HG03469 (cell line): ENCODE measurements at regions not wholly inside any gene's neighbourhood (a gene's known extent, or its start where the extent isn't known, plus 50 kb on each side); places are given as distances from the start of the nearest gene placed in this dataset.
"Not testable (repeated sequence)": the region's sequence is repeated elsewhere in the genome, so short reads cannot be mapped to it uniquely, and the experiment has no call there.

Experiments
- ATAC-seq: cut with Tn5 transposase; IDR thresholded peaks from one replicate; pipeline ENCODE4 v1.9.1; 2021; ENCODE audit warnings: mild to moderate bottlenecking, moderate library complexity, moderate number of reproducible peaks; ENCODE audit not compliant: unreplicated experiment

GRCh38 chr12:58009405-58010195 is 68.2 kb downstream of the ATP23 start:
- ATAC-seq = no peak

GRCh38 chr12:58011676-58012075 is 70.3 kb downstream of the ATP23 start:
- no peak for ATAC-seq

GRCh38 chr12:58022379-58023020 is 81.1 kb downstream of the ATP23 start:
- not testable (repeated sequence) for ATAC-seq

DNA sequence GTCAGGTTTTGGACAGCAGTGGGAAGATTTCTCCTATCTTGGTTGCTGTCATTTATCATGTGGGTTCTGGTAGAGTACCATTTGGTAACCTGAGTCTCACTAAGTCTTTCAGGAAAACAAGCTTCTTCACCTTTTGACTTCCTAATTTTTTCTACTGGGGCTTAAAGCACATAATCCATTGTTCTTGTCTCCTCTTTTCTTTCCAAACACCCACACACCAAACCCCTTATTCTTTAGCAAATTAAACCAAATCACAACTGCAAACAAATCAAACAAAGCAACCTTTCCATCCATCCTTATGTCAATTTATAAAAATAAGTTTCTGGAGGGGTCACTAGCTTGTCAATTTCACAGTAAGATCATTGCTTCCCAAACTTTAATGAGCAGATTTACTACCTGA is 84.1 kb downstream of the ATP23 start:
- ATAC-seq = no peak

- no peak for ATAC-seq
Observed at GRCh38 chr12:58026426-58026825, 85.1 kb downstream of the ATP23 start.

- no peak for ATAC-seq
Observed at GRCh38 chr12:58026897-58027891, 85.8 kb downstream of the ATP23 start.

DNA sequence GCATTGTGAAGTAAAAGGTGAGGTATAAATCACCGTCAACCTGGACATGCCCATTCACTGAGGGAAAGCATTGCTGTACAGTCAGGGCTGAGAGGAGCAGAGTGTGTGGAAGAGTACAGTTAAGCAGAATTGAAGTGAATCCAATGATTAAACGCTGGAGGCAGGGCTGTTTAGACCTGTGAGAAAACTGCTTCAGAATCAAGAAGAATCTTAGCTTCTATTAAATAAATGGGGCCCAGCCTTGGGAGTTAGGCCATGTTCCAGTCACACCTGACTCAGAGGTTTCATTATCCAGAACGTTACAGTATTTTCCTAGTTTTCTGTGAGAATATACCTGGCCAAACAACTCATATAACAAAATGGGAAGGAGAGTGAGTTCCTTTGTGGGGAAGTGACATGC is 86.9 kb downstream of the ATP23 start:
- no peak for ATAC-seq

GRCh38 chr12:58029260-58029659 is 87.9 kb downstream of the ATP23 start:
- no peak for ATAC-seq

- no peak for ATAC-seq
Observed at GRCh38 chr12:58030566-58031279, 89.4 kb downstream of the ATP23 start.

DNA sequence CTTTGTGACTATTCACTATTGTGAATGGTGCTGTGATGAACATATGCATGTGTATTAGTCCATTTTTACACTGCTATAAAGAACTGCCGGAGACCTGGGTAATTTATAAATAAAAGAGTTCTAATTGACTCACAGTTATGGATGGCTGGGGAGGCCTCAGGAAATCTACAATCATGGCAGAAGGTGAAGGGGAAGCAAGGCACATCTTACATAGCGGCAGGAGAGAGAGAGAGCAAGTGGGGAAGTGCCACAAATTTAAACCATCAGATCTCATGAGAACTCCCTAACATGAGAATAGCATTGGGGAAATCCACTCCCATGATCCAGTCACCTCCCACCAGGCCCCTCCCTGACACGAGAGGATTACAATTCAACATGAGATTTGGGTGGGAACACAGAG is 90.8 kb downstream of the ATP23 start:
- ATAC-seq = no peak

DNA sequence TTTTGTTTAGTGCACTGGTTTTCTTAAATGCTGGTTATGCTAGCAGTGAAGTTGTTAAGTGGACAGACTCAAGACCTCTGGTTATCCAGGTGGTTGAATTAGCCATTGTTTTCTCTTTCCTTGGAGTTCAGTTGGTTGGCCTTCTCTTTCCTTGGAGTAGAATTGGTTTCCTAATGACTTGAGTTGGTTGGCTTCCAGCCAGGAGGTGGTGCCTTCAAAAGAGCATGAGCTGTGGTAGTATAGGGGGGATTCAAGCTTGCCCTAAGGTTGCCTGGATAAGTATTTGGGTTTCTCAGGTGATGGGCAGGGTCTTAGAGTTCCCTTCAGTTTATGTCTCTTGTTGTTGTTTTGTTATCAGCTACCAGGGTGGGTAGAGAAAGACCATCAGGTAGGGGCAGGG is 92.5 kb downstream of the ATP23 start:
- ATAC-seq = no peak

- no peak for ATAC-seq
Observed at GRCh38 chr12:58034311-58034710, 92.9 kb downstream of the ATP23 start.

GRCh38 chr12:58034712-58035111 is 93.3 kb downstream of the ATP23 start:
- ATAC-seq = no peak

DNA sequence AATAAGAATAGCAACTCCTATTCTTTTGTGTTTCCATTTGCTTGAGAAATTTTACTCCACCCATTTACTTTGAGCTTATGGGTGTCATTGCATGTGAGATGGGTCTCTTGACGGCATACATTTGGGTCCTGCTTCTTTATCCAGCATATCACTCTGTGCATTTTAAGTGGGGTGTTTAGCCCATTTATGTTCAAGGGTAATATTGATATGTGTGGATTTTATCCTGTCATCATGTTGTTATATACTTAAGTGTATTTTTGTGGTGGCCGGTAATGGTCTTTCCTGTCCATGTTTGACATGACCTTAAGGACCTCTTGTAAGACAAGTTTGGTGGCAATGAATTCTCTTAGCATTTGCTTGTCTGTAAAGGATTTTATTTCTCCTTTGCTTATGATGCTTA is 100.1 kb downstream of the ATP23 start:
- ATAC-seq = no peak

GRCh38 chr12:58044966-58045365 is 103.6 kb downstream of the ATP23 start:
- ATAC-seq = no peak

DNA sequence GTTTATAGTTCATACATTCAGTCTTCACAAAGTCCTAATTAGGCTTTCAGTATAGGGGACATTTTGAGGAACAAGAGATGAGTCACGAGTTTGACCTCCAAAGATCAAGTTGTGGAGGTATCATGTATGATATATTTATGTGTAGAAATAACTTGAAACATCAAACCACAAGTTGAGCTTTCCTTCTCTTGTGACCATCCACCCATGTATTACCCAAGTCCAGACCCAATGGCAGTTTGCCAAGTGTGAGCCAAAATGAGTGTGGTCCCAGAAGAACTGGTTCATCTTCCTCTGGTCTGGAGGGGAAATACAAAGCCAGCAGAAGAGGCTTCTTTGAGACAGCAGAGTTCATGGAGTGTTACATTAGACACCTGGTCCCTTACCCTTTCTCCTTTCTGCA is 104.9 kb downstream of the ATP23 start:
- no peak for ATAC-seq

DNA sequence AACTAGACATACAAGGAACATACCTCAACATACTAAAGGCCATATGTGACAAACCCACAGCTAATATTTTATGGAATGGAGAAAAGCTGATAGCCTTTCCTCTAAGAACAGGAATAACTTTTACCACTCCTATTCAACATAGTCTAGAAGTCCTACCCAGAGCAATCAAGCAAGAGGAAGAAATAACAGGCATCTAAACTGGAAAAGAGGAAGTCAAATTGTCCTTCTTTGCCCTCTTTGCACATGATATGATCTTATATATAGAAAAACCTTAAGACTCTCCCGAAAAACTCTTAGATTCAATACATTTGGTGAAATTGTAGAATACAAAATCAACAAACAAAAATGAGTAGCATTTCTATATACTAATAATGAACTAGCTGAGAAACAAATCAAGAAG is 110.0 kb downstream of the ATP23 start:
- ATAC-seq = no peak

GRCh38 chr12:58064666-58065065 is 123.3 kb downstream of the ATP23 start:
- no peak for ATAC-seq

GRCh38 chr12:58066296-58066695 is 124.9 kb downstream of the ATP23 start:
- ATAC-seq = no peak

GRCh38 chr12:58067610-58068387 is 126.4 kb downstream of the ATP23 start:
- ATAC-seq = no peak
